ENCODE measurements at regions not wholly inside any gene's neighbourhood (a gene's known extent, or its start where the extent isn't known, plus 50 kb on each side); places are given as distances from the start of the nearest gene placed in this dataset.

- TF ChIP-seq, protein P1, sequence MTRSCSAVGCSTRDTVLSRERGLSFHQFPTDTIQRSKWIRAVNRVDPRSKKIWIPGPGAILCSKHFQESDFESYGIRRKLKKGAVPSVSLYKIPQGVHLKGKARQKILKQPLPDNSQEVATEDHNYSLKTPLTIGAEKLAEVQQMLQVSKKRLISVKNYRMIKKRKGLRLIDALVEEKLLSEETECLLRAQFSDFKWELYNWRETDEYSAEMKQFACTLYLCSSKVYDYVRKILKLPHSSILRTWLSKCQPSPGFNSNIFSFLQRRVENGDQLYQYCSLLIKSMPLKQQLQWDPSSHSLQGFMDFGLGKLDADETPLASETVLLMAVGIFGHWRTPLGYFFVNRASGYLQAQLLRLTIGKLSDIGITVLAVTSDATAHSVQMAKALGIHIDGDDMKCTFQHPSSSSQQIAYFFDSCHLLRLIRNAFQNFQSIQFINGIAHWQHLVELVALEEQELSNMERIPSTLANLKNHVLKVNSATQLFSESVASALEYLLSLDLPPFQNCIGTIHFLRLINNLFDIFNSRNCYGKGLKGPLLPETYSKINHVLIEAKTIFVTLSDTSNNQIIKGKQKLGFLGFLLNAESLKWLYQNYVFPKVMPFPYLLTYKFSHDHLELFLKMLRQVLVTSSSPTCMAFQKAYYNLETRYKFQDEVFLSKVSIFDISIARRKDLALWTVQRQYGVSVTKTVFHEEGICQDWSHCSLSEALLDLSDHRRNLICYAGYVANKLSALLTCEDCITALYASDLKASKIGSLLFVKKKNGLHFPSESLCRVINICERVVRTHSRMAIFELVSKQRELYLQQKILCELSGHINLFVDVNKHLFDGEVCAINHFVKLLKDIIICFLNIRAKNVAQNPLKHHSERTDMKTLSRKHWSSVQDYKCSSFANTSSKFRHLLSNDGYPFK (CRISPR knock-in tag; IDR thresholded peaks at IDR 0.05; ENCODE audit: borderline replicate concordance): no peak
- TF ChIP-seq ZNF331 (CRISPR knock-in tag; IDR thresholded peaks at IDR 0.05) (no peak), KLF15 (CRISPR knock-in tag; IDR thresholded peaks at IDR 0.05; ENCODE audit: borderline replicate concordance) (no peak), HDAC1 (CRISPR knock-in tag; IDR thresholded peaks at IDR 0.05) (no peak), ZNF562 (CRISPR knock-in tag; IDR thresholded peaks at IDR 0.05; ENCODE audit: borderline replicate concordance) (no peak), JDP2 (CRISPR knock-in tag; IDR thresholded peaks at IDR 0.05; ENCODE audit: borderline replicate concordance) (no peak), HOXA5 (CRISPR knock-in tag; IDR thresholded peaks at IDR 0.05) (no peak), ZNF782 (CRISPR knock-in tag; IDR thresholded peaks at IDR 0.05; ENCODE audit: borderline replicate concordance) (no peak), CC2D1A (CRISPR knock-in tag; IDR thresholded peaks at IDR 0.05) (no peak), ZNF160 (CRISPR knock-in tag; IDR thresholded peaks at IDR 0.05) (no peak), ZSCAN30 (CRISPR knock-in tag; IDR thresholded peaks at IDR 0.05) (no peak)
These were observed 91.9 kb upstream of the MKI67 start (continued) for GRCh38 chr10:128218161-128218560.

GRCh38 chr10:128219295-128219694 is 93.1 kb upstream of the MKI67 start:
- H3K27me3 ChIP-seq (ENCODE audit: control insufficient read depth in 1 of 2, insufficient read depth in 2 of 2, low read length in 2 of 2): peaks cover 11 to 39% of the 10 kb centered on the region in 2 experiments; a peak in 4 of 5 replicates
- FAIRE-seq (no peak), ATAC-seq (no peak), DNase-seq (ENCODE audit: low spot score) (no peak)
- ChIA-PET POLR2A (no interaction called here), CTCF (ENCODE audit: low intra/inter-chr PET ratio, low total read pairs) (no interaction called here)
- no peak overlapping the region for H3K9ac ChIP-seq (ENCODE audit: insufficient read depth, low read depth, low read length)
- H3K79me2 ChIP-seq (ENCODE audit: insufficient read depth, low read length): no peaks in the 10 kb centered on the region
- no peak overlapping the region for H3K4me2 ChIP-seq (ENCODE audit: low read depth, low read length)
- 0 out of 2 replicates have a peak, but pooled peaks have one; percentile 59 for TF ChIP-seq HNRNPL (IDR thresholded peaks at IDR 0.05; ENCODE audit: low read depth, low read length)
- no peak for TF ChIP-seq ZFAT (CRISPR knock-in tag; conservative IDR thresholded peaks at IDR 0.05)
- TF ChIP-seq NFIB (CRISPR knock-in tag; IDR thresholded peaks at IDR 0.05; ENCODE audit: borderline replicate concordance): no peak
- BruUV-seq (replicated peaks): no TSS peak
- intact Hi-C loops (cut with micrococcal nuclease; ENCODE audit: unreplicated experiment) (no loop called here), in situ Hi-C loops (cut with HindIII; ENCODE audit: extremely low pct_ligation_motif_present, low pct_unique_long_range_greater_than_20kb) (no loop called here)
- no peak overlapping the region for H3K4me3 ChIP-seq (replicated peaks in 1 of 3; ENCODE audit: insufficient read depth in 1 of 3, low read depth in 2 of 3, low read length in 3 of 3)
- no peak overlapping the region for H3K27ac ChIP-seq (ENCODE audit: extremely low read length, insufficient read depth, low read length)
- no peaks in the 10 kb centered on the region for H3K9me3 ChIP-seq (ENCODE audit: low read length)
- H2AFZ ChIP-seq (ENCODE audit: low read length): no peak overlapping the region
- 27% methylated on average over 1 of the region's 1 CpG for WGBS (ENCODE audit: low lambda C conversion rate)
- no peaks in the 10 kb centered on the region for H3K36me3 ChIP-seq (replicated peaks in 1 of 2; ENCODE audit: control insufficient read depth in 1 of 2, insufficient read depth in 2 of 2, low read length in 2 of 2)
- H3K4me1 ChIP-seq (ENCODE audit: insufficient read depth, low read length): peaks cover 7% of the 10 kb centered on the region; the same call in 1 of the 2 replicates
- H4K20me1 ChIP-seq (ENCODE audit: insufficient read depth, low read length): no peaks in the 10 kb centered on the region

Data from HepG2 (cell line).